Tibial nerve (tissue), 4 donors: ENCODE measurements at regions not wholly inside any gene's neighbourhood (a gene's known extent, or its start where the extent isn't known, plus 50 kb on each side); places are given as distances from the start of the nearest gene placed in this dataset.

Experiments used
- DNase-seq, 2 donors: peaks; one replicate each; pipeline ENCODE4 v3.0.0-alpha.2; 2019; ENCODE audit warnings: low spot score in 2 of 2
- H3K27ac ChIP-seq, 4 donors: fragments of 200-600 bp; sonication (generic) in 3 of 4; one replicate each; pipeline ENCODE4 v1.5.1; 2017 to 2019; ENCODE audit warnings: mild to moderate bottlenecking in 1 of 4
- H3K27me3 ChIP-seq, 2 donors: fragments of 200-600 bp; sonication (generic) in 1 of 2; one replicate each; pipeline versions ENCODE4 v1.5.1 to v1.6.0; 2017 to 2019
- H3K36me3 ChIP-seq, 3 donors: fragments of 200-600 bp; sonication (generic); one replicate each; pipeline ENCODE4 v1.5.1; 2018 to 2019
- H3K4me1 ChIP-seq, 4 donors: fragments of 200-600 bp; sonication (generic) in 3 of 4; one replicate each; pipeline ENCODE4 v1.5.1; 2017 to 2019
- H3K4me3 ChIP-seq, 4 donors: fragments of 200-600 bp; sonication (generic) in 3 of 4; one replicate each; pipeline ENCODE4 v1.5.1; 2017 to 2019; ENCODE audit warnings: mild to moderate bottlenecking in 1 of 4, moderate library complexity in 1 of 4
- H3K9me3 ChIP-seq, 4 donors: fragments of 200-600 bp; sonication (generic) in 3 of 4; one replicate each; pipeline ENCODE4 v1.5.1; 2017 to 2019
- CTCF ChIP-seq, 5 experiments: fragments of 200-600 bp in 3 of 5; fragments of 450-650 bp in 2 of 5; sonication (generic) in 3 of 5; IDR thresholded peaks; one replicate each; pipeline ENCODE4 v1.5.1; 2016 to 2019; ENCODE audit warnings: antibody characterized with exemption in 5 of 5, mild to moderate bottlenecking in 3 of 5, moderate library complexity in 2 of 5
- EP300 ChIP-seq, 2 donors: sonication (generic); formaldehyde crosslinking; IDR thresholded peaks; one replicate each; pipeline ENCODE4 v1.6.1; 2017; ENCODE audit warnings: antibody characterized with exemption in 2 of 2, mild to moderate bottlenecking in 1 of 2
- POLR2A ChIP-seq, 2 donors: fragments of 450-650 bp; IDR thresholded peaks; one replicate each; pipeline ENCODE4 v1.6.1; 2017; ENCODE audit warnings: antibody characterized with exemption in 2 of 2, mild to moderate bottlenecking in 2 of 2, moderate library complexity in 2 of 2
- WGBS, 2 donors: methylation state at CpG; one replicate each; pipeline ENCODE4 v1.1.5; 2018; 5-methylcytosine and 5-hydroxymethylcytosine counted together

GRCh38 chrY:21813484-21814233 lies 80.7 kb downstream of the RBMY1D start:
- Histone ChIP-seq H3K4me1 (no peaks in the 10 kb centered on the region), H3K27ac (no peak overlapping the region), H3K4me3 (no peak overlapping the region), H3K36me3 (no peaks in the 10 kb centered on the region), H3K27me3 (no peaks in the 10 kb centered on the region), H3K9me3 (no peaks in the 10 kb centered on the region)
- WGBS, 2 donors, result 18% methylated on average over 1 of the region's 1 CpG; no CpG with 5 or more reads in 1 of the 2 donors
- TF ChIP-seq EP300 (IDR thresholded peaks at IDR 0.05), result no peak
- no peak for TF ChIP-seq CTCF (IDR thresholded peaks at IDR 0.05)
- no peak for TF ChIP-seq POLR2A (IDR thresholded peaks at IDR 0.05)
- DNase-seq, result no peak

DNA sequence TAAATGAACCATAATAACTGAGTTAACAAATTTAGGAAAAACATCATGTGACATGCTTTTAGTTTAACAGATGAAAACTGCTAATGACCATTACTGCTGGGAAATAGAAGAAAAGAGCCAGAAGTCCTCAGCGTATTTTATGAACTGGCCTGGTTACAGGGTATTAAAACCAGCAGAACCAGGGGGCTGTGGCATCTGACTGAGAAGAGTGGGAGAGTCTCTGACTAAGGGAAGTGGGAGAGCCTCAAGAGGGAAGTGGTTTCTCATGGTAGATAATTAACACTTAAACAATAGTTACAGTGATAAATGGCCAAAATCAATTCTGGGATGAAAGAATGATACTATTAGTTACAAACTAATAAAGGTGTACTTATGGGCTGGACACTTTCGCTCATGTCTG lies 79.8 kb downstream of the RBMY1D start:
- TF ChIP-seq EP300 (IDR thresholded peaks at IDR 0.05) (no peak), CTCF (IDR thresholded peaks at IDR 0.05) (no peak), POLR2A (IDR thresholded peaks at IDR 0.05) (no peak)
- Histone ChIP-seq H3K36me3 (no peaks in the 10 kb centered on the region), H3K4me3 (no peak overlapping the region), H3K27me3 (no peaks in the 10 kb centered on the region), H3K4me1 (no peaks in the 10 kb centered on the region), H3K9me3 (no peaks in the 10 kb centered on the region), H3K27ac (no peak overlapping the region)
- 43% methylated on average over 2 of the region's 2 CpGs; no CpG with 5 or more reads in 1 of the 2 donors for WGBS, 2 donors
- no peak for DNase-seq

- Histone ChIP-seq H3K4me1 (no peaks in the 10 kb centered on the region), H3K27me3 (no peaks in the 10 kb centered on the region), H3K36me3 (no peaks in the 10 kb centered on the region), H3K27ac (no peak overlapping the region), H3K4me3 (no peak overlapping the region), H3K9me3 (no peaks in the 10 kb centered on the region)
- no peak for DNase-seq
- 58% methylated on average over 5 of the region's 5 CpGs; no CpG with 5 or more reads in 1 of the 2 donors for WGBS, 2 donors
- TF ChIP-seq EP300 (IDR thresholded peaks at IDR 0.05) (no peak), CTCF (IDR thresholded peaks at IDR 0.05) (no peak), POLR2A (IDR thresholded peaks at IDR 0.05) (no peak)
Observed at GRCh38 chrY:21821881-21822280, 72.4 kb downstream of the RBMY1D start.

- Histone ChIP-seq H3K27ac (no peak overlapping the region), H3K9me3 (no peaks in the 10 kb centered on the region), H3K27me3 (no peaks in the 10 kb centered on the region), H3K4me3 (no peak overlapping the region), H3K4me1 (no peaks in the 10 kb centered on the region), H3K36me3 (no peaks in the 10 kb centered on the region)
- WGBS, 2 donors, result 60% methylated on average over 2 of the region's 3 CpGs; no CpG with 5 or more reads in 1 of the 2 donors
- no peak for DNase-seq
- TF ChIP-seq CTCF (IDR thresholded peaks at IDR 0.05), result no peak
- TF ChIP-seq EP300 (IDR thresholded peaks at IDR 0.05), result no peak
- no peak for TF ChIP-seq POLR2A (IDR thresholded peaks at IDR 0.05)
Observed at GRCh38 chrY:21827593-21827992, 66.7 kb downstream of the RBMY1D start.
